Activated CD4-positive, alpha-beta T cell treated with anti-CD3 and anti-CD28 coated beads, Interleukin-10, Interleukin-2, amounts not matched to agents 100 ng/mL and 50 ng/mL, durations not matched to agents 16 hours and 8 hours (primary cell): ENCODE measurements at regions not wholly inside any gene's neighbourhood (a gene's known extent, or its start where the extent isn't known, plus 50 kb on each side); places are given as distances from the start of the nearest gene placed in this dataset.

ENCODE experiments used
- DNase-seq: peaks from one replicate; pipeline ENCODE4 v3.0.0-alpha.2; 2020

DNA sequence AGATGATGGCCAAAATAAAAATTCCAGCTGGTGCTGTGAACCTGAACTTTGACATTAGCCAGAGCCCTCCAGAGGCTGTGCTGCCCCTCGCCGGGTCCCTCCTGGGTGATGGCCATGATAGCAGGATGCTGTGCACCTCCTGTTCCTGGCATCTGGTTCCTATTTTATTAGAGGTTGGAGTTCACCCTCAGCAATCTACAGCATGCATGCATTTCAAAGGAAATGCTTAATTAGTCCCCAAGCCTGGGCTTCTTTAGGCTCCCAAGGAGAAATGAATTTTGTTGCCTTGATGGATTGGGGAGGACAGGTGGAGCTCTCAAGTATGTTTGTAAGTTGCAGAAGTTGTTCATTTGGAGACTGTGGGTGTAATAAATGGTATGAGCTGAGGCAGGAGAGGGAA, 166.9 kb downstream of the GLI2 start:
- no peak for DNase-seq

DNA sequence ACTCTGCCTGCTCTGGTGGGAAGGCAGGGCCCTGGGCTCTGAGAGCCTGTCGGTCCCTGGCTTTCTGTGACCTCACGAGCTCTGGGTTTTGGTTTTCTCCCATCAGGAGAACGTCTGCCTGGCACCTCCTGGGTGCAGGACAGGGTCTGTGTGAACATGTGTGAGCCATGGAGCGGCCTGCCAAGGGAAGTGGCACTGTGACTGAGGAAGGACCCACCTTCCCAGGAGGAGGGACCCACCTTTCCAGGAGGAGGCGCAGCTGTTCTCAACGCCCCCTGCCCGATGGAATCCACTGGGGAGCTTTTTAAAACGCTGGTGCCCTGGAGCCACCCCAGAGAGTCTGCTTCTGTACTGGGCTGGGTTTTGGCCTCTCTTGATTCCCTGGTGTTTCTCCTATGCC, 168.7 kb downstream of the GLI2 start:
- no peak for DNase-seq

DNA sequence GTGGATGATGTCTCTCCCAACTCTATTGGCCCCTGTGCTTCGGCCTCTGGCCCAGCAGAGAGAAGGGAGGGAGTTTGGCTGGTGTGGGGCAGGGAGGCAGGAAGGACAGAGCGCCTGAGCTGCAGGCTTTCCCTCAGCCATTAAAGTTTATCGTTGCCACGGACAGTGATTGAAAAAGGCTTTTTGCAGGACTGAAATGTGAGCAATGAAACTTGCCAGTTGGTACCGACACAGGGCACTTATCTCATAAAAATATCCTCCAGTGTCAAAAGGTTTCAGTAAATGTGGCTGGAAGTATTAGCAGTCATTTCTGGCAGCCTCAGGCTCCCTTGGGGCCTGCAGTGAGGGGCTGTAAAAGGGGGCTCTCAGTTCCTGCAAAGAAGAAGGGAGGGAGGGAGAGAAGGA, 169.2 kb downstream of the GLI2 start:
- no peak for DNase-seq

DNA sequence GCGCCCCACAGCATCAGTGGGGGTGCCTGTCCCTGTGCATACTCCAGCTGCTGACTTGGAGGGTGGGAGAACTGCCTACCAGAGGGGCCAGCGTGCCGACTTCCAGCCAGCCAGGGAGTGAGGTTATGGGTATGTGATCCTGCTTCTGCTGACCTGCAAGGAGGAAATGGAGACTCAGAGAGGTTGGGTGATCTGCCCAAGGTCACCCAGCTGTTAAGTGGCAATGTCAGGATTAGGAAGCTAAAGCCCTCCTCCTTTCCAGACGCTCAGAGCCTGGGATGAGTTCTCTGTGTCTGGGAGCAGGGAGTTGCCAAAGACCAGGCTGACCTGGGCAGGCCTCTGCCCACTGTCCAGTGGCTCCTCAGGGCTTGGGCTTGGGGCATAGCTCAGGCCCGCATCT, 169.6 kb downstream of the GLI2 start:
- no peak for DNase-seq

DNA sequence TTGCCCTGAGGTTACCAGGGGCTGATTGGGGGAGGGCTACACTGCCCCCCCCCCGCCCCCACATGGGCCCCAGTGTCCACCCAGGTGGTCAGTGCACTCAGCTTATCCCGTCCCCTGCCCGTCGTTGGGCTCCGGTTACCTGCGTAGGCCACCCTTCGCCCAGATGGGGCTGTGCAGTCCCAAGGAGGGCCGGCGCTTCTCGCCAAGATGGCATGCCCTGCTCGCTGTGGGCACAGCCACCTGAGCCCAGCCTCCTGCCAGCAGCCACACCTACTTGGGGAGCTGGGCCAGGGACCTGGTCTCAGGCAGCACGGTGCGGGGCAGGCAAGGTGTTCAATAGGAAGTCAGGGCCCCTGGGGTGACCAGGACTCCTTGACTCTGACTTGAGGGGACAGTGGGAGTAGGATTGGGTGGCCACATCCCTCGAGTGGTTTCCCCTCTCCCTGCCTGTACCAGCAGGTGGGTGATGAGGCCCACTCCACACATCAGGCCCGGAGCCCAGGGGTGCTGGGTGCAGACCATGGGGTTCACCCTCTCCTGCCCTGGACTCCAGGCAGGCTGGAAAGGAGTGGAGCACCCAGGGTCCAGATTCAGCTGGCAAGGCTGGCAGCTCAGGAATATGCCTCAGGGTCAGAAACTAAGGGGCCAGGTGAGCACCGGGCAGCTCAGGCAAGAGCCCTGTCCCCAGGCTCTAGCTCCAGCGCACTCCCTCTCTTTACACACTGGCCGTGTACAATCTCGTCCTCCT, 170.3 kb downstream of the GLI2 start:
- DNase-seq: no peak

DNA sequence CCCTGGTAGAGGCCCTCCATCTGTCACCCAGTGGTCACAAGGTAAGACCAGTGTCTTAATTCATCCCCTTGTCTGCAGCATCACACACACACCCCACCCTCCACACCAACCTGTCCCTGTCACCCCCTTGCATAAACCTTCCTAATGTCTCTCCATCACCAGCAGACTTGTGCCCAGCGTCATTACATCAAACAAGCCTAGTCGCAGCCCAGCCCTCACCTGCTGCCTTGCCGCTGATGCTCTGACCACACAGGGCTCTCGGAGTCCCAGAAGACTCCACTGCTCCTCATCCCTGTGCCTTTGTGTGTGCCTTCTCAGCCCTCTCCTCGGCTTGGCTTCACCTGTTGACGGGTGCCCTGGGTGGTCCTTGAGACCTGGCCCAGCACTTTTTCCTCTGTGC, 171.2 kb downstream of the GLI2 start:
- no peak for DNase-seq

DNA sequence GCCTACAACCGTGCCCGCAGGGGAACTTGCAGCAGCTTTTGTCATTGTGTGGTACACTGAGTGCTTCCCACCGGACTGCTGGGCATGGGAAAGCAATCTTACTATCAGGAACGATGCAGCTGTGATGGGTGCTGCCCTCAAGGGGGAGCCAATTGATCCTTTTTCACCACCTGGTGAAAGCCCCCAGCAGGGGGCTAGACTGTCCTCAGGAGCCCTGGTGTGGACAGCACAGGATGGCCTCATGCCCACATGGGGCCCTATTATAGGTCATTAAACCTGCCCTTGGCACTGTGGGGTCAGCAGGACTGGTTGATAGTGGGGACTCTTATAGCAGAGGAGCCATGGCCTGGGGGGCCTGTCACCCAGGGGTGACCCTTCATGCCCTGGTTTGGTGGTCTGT, 172.2 kb downstream of the GLI2 start:
- no peak for DNase-seq

DNA sequence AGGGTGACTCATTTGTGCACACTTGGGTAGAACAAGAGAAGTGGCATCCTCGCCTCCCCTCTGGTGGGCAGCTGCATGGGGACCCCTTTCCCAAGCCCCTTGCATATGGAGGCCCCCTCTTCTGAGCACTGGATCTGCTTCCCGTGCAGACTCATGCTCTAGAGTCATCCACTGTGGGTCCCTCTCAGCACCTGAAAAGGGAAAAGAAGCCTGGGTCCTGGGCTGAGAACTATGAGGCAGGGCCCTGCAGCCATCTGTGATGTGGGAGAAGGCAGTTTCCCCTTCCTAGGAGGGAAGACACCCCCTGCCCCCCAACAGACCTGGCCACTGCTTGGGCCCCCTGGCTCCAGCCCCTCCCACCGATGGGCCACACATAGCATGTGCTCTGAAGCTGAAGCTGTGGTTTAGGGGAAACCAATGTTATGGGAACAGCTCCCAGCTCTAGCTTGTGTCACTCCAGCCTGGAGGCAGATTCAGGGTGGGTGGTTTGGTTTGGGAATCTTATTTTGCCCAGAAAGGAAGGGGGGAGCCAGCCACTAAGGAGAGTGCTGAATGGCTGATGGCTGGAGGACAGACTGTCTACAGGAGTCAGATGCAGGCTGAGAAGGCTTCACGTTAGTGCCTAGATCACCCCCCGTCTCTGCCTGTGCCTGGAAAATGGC, 172.8 kb downstream of the GLI2 start:
- DNase-seq: no peak

DNA sequence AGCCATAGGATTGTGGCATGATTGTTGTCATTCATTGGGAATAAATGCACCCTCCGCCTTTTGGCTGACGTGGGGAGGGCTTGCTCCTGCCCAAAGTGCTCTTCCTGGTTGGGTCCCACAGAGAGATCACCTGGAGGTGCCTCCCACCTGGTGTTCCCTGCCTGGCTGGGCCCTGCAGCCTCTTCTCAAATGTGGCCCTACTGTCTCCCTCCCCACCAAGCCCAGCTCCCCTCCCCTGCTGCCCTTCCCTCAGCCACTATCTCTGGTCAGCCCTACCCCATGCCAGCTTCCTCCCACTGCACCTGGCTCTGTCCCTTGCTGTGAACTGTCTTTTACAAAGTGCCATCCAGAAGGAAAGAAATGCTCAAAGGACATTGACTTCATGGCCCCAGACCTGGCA, 173.4 kb downstream of the GLI2 start:
- DNase-seq: no peak

DNA sequence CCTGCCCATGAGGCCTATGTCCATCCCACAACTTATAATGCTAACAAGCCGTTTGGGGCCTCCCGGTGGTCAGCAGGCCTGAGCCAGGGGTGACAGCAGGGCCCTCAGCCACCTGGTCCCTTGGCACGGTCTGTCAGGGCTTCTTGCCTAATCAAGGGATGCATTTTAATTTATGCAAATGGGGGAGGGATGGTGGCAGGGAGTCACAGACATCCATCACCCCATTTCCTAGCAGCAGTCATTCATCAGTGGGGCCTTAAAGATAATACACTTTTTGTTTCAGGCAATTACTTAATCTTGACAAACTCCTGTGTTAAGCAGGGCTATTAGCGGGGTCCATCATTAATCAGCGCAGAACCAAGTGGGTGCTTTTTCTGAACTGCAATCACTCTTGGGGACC, 174.5 kb downstream of the GLI2 start:
- no peak for DNase-seq

DNA sequence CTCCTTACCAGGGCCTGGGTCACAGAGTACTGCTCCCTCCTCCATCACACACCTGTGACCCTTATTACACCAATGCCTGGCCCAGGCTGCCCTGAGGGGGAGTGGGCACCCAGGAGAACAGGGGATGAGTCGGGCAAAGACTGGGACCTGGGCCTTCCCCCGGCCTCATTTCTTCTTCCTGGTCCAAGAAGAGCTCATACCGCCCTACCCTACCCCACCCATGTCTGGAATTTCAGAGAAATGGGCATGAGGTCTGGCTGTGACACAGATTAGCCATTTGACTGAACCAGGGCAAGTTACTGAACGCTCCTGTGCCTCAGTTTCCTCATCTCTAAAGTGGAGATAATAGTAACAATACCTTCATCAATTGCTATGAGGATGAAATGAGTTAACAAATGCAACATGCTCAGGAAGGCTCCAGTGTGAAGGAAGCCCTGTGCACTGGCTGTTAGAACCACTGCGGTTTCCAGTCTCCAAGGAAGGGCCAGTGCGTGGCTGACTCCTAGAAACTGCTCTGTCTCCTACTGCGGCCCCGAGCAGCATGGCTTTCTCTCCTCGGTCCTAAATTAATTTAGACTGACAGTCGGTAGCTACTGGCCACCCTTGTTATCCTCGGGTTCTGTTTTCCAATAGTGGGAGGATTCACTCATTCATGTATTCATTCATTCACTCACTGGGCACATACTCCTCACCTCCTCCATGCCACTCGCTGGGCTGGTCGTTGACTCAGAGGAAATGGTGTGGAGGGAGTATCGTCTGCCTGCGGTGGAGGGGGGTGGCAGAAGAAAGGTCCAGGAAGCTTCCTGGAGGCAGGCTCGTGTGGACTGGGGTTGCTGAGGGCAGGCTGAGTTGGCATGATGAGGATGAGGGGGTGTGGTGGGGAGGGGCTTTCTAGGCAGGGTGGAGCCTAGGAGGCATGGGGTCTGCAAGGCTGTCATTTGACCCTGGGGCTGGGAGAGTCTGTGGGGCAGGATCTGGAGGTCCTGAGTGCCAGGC, 175.6 kb downstream of the GLI2 start:
- DNase-seq: no peak

DNA sequence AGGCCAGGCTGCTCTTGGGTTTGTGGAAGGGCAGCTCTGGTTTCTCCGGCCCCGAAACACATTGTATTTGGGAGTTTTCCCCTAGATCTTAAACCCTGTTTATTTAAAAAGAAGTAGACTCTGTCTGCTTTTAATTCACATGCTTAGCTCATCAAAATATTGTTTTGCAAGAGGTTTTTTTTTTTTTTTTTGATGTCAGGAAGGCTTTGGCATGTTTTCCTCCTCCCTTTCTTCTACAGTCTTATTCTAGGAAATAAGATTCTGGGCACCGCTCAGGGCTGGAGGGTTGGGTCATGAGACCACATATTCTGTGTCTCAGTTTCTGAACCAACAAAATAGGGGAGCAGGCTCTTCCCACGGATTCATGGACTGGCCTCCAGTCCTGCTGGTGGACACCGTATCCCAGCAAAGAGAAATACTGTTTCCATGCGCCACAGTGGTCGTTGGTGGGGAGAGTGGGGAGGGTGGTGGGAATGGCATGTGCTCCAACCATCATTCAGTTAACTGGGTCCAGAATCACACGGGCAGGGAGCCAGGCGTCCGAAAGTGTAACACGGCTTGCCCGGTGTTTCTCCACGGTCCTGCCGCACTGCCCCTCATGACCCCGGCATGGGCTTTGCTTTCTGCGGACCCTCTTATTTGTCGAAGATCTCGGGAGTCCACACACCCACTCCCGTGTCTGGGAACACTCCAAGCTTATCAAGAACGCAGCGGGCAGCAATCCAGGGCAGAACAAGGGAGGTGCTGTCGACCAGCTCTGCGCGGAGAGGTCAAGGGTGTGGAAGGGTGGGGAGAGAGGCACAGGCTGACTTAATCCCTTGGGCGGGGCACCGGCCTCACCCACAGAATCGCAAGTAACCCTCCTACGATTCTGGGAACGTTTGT, 176.7 kb downstream of the GLI2 start:
- DNase-seq: no peak

DNA sequence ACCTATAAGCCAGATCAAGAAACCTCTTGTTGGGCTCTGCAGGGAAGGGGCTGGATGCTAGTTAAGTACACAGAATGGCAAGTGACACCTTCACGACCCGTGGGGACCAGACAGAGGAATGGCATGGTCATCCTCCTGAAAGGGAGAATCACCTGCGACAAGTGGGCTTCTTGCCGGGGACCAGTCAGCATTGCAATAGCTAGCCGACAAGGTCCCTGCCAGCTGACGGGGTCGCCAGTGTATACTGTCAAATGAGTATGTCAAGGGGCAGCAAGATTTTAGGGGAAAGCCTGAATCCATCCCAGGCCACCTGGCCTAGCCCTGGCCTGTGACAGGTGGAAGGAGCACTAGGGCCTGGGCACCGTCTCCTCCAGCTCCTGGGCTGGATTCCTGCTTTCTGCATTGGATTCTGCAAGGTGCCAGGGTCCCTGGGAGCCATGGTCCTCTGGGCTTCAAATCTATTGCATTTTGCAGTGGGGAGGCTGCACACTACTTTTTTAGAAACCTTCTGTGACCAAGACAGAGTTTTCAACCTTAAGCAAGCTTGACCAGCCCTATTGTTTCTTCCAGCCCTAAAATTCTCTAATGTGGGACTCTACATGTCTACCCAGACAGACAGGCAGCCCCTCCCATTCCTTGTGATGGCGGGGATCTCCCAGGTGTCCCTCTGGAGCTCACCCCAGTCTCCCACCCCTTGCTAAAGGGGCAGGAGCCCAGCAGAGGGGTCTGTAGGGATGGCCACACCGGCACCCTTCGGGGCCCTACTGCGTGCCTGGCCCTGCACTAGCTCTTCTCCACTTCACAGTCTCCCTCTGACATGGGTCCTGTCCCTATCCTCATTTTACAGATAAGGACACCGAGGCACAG, 178.5 kb downstream of the GLI2 start:
- DNase-seq: no peak

DNA sequence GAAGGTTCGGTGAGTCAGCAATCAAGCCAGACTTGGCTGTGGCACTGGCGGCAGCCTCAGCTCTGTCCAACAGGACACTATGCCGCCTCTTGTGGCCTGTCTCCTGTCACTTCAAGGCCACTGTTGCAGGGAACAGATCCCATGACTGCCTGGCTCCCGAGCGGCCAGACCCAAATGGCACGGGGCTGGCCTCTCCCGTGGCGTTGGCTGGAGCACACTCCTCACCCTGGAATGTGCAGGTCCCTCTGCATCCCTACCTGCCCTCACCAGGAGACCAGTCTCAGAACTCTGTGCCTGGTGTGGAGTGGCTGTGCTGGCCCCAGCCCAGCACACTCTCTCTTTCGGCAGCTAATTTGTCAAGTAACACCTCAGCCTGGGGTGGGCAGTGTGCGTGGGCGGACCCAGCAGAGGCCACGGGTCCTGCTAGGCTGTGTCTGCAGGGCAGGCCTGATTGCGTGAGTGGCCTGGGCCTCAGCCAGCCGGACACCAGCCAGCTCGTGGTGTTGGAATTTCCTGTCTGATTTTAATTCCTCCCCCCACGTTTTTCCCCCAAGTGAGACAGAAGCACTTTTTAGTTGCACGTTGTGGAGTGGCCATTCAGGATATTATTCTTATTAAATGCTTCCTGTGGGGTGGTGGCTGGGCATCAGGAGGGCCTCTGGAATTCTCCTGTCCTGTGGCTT, 179.3 kb downstream of the GLI2 start:
- no peak for DNase-seq

DNA sequence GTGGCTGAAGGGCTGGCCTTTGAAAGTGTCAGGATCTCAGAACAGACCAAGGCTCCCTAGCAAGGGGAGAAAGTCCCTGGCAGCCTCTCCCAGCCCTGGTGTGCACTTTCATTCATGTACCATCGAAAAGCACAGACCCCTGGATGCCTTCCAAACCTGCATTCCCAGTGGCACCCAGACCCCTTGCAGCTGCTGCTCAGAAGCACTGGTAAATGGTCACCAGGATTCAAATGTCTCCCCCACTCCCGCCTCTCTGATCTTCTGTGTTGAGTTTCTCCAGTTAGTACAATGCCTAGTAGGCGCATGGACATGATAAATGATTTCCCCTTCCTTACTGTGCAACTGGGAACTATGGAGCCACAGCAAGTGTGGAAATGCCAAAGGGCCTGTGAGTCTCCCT, 180.0 kb downstream of the GLI2 start:
- DNase-seq: no peak

DNA sequence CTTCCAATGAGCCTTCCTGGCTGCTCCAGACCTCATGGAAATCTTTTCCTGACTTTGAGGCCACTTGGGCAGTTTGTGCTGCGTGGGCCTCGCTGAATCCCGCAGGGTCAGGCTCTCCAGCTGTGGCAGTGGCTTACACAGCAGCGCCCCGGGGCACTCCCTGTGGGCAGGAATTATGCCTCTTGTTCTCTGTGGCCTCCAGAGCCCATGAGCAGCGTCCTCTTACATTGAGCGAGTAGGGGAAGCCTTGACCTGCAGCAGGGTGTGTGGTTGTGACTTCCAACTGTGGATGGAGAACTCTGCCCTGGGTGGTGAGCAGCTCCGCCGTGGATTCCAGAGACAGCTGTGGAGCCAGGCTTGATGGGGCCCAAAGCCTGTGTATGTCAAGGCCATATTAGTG, 180.8 kb downstream of the GLI2 start:
- DNase-seq: no peak

DNA sequence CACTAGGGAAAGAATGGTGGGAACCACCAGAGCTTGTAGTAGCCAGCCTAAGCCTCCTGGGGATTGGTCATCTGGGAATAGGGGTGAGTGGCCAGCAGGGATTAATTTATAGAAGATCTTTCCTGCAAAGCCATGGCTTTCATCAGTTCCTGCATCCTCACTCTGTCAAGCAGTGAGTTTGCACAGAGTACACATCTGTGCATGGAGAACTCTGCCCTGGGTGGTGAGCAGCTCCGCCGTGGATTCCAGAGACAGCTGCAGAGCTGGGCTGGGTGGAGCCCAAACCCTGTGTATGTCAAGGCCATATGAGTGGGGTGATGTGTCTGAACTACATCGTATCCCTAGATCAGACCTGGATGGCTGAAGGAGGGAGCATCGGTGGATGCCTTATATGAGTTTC, 182.2 kb downstream of the GLI2 start:
- no peak for DNase-seq

DNA sequence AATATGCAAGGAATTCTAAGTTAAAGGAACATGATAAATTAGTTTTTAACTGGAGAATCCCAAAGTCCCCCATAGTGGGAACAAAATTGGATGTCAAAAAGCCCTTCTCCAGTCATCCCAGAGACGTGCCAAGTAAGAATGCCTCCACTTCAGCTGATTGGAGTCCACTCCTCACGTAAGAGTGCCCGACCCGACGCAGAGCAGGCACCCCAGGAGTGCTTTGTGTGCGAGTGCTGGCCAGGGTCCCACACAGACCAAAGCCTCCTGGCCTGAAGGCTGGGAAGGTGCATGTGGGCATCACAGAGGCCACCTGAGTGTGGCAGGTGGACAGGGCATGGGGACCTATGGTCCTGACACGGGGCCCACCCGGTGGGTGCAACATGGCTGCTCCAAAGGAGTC, 183.5 kb downstream of the GLI2 start:
- DNase-seq: no peak

DNA sequence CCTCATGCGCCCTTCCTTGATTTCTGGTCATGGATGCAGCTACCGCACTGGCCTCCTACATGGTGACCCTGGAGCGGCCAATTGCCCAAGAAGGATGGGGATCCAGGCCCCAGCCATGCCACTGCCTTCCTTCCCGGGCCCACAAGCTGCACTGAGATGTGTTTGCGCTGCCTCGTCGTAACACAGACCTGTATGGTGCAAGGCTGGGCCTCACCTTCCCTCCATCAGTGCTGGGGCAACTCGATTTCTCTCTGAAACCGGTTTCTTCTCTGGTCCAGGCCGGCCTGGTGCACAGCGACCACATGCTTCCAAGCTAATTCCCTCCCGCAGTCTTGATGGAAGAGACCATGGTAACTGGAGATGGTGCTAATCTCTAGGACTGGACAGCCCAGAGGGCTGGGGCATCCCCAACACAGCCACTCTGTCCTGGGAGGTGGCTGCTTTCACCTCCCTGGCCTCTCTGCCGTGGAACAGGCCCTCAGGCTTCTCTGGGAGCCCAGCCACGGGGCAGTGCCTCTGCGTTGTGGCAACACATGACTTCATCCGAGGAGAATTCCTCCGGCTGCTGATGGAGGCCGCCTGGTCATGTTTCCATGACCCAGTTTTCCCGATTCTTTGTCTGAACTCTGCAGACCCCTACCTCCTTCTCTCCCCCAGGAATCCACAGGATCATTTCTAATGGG, 184.2 kb downstream of the GLI2 start:
- DNase-seq: no peak

DNA sequence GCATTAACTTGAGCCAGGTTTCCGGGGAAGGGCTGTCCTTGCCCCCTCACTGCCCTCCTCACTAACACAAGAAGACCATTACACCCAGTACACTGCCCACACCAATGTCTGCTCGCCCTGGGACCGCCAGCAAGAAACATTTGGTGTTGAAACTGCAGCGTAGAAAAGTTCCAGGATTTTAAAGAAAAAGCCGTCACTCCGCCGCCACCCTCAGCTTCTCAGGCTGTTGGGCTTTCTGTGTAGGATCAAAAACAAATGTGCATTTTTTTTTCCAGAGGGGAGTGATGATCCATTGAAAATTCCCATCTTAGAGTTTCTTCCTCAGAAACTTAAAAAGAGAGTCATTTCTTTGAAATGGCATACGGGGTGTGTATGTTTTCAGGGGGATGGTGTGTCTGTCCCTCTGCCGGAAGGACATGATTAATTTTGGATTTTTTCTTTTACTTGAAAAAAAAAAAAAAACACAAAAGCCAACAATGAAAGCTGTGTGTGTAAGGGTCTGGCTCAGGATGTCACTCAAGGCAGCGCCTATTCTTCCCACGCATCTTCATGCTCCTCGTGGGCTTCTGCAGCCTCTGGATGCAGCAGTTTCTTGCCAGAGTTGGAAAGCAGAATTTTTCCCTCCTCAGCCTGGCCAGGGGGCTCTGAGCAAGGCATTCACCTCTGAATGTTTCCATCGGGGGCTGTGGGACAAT, 184.9 kb downstream of the GLI2 start:
- no peak for DNase-seq
